Testis (tissue), 2 donors: ENCODE measurements at regions not wholly inside any gene's neighbourhood (a gene's known extent, or its start where the extent isn't known, plus 50 kb on each side); places are given as distances from the start of the nearest gene placed in this dataset.

Experiments used
- DNase-seq: peaks from one replicate; pipeline ENCODE4 v3.0.0-alpha.2; 2019
- H3K27ac ChIP-seq, 2 donors: fragments of 200-600 bp; sonication (generic); one replicate each; pipeline ENCODE4 v1.5.1; 2019
- H3K27me3 ChIP-seq: fragments of 200-600 bp; sonication (generic); one replicate; pipeline ENCODE4 v1.5.1; 2019
- H3K36me3 ChIP-seq: fragments of 200-600 bp; sonication (generic); one replicate; pipeline ENCODE4 v1.5.1; 2017; ENCODE audit warnings: low read depth; ENCODE audit errors: missing control alignments
- H3K4me1 ChIP-seq: fragments of 200-600 bp; sonication (generic); one replicate; pipeline ENCODE4 v1.5.1; 2019
- H3K4me3 ChIP-seq, 2 donors: fragments of 200-600 bp; sonication (generic); one replicate each; pipeline ENCODE4 v1.5.1; 2017 to 2019
- H3K9me3 ChIP-seq: fragments of 200-600 bp; sonication (generic); one replicate; pipeline ENCODE4 v1.5.1; 2017
- CTCF ChIP-seq, 3 experiments: fragments of 450-650 bp in 2 of 3; fragments of 200-600 bp in 1 of 3; sonication (generic) in 1 of 3; IDR thresholded peaks; one replicate each; pipeline ENCODE4 v1.5.1; 2016 to 2019; ENCODE audit warnings: antibody characterized with exemption in 3 of 3, mild to moderate bottlenecking in 2 of 3, moderate library complexity in 1 of 3
- POLR2A ChIP-seq: fragments of 450-650 bp; IDR thresholded peaks from one replicate; pipeline ENCODE4 v1.6.1; 2017; ENCODE audit warnings: antibody characterized with exemption, mild to moderate bottlenecking, moderate library complexity
- WGBS, 2 donors: methylation state at CpG; one replicate each; pipeline ENCODE4 v1.1.5; 2018; 5-methylcytosine and 5-hydroxymethylcytosine counted together
- intact Hi-C: fragments of 100-400 bp; cut with DNase I; formaldehyde crosslinking; loops from one replicate; pipeline ENCODE4 v1.15.1; 2023; ENCODE audit warnings: low total_unique reads

GRCh38 chr15:87133704-87134103 is 1054.0 kb downstream of the AGBL1 start:
- H3K4me3 ChIP-seq: no peak overlapping the region
- H3K9me3 ChIP-seq: no peaks in the 10 kb centered on the region
- TF ChIP-seq POLR2A (no peak), CTCF (IDR thresholded peaks at IDR 0.05) (no peak)
- no peaks in the 10 kb centered on the region for H3K4me1 ChIP-seq
- H3K27me3 ChIP-seq: no peaks in the 10 kb centered on the region
- DNase-seq: no peak
- H3K27ac ChIP-seq: no peak overlapping the region
- H3K36me3 ChIP-seq: no peaks in the 10 kb centered on the region
- intact Hi-C loops: no loop called here

GRCh38 chr15:87131067-87131466 is 1051.4 kb downstream of the AGBL1 start:
- Histone ChIP-seq H3K4me3 (no peak overlapping the region), H3K27me3 (no peaks in the 10 kb centered on the region), H3K36me3 (no peaks in the 10 kb centered on the region), H3K27ac (no peak overlapping the region), H3K4me1 (no peaks in the 10 kb centered on the region), H3K9me3 (no peaks in the 10 kb centered on the region)
- DNase-seq: no peak
- intact Hi-C loops: no loop called here
- no peak for TF ChIP-seq CTCF (IDR thresholded peaks at IDR 0.05)
- no peak for TF ChIP-seq POLR2A
- WGBS, 2 donors: 88 to 95% methylated on average over 1 of the region's 1 CpG

- Histone ChIP-seq H3K27ac (no peak overlapping the region), H3K9me3 (no peaks in the 10 kb centered on the region), H3K4me3 (no peak overlapping the region), H3K27me3 (no peaks in the 10 kb centered on the region), H3K36me3 (no peaks in the 10 kb centered on the region), H3K4me1 (no peaks in the 10 kb centered on the region)
- no peak for TF ChIP-seq CTCF (IDR thresholded peaks at IDR 0.05)
- TF ChIP-seq POLR2A: no peak
- intact Hi-C loops: no loop called here
- no peak for DNase-seq
- 91 to 92% methylated on average over 1 of the region's 1 CpG for WGBS, 2 donors
These were observed 1050.2 kb downstream of the AGBL1 start for GRCh38 chr15:87129916-87130315.

GRCh38 chr15:87123676-87124382 is 1044.2 kb downstream of the AGBL1 start:
- Histone ChIP-seq H3K4me1 (no peaks in the 10 kb centered on the region), H3K36me3 (no peaks in the 10 kb centered on the region), H3K27me3 (no peaks in the 10 kb centered on the region), H3K9me3 (no peaks in the 10 kb centered on the region), H3K4me3 (peak overlapping the region in 1 of 2 donors; percentile 15), H3K27ac (no peak overlapping the region)
- TF ChIP-seq CTCF (IDR thresholded peaks at IDR 0.05): no peak
- no peak for TF ChIP-seq POLR2A
- intact Hi-C loops: no loop called here
- DNase-seq: peak; percentile 17
- 51 to 74% methylated on average over 27 of the region's 27 CpGs for WGBS, 2 donors

GRCh38 chr15:87121336-87121735 is 1041.7 kb downstream of the AGBL1 start:
- WGBS, 2 donors: 72% methylated on average over 2 of the region's 2 CpGs
- H3K9me3 ChIP-seq: no peaks in the 10 kb centered on the region
- no peak for TF ChIP-seq CTCF (IDR thresholded peaks at IDR 0.05)
- no peak for TF ChIP-seq POLR2A
- DNase-seq: no peak
- no peaks in the 10 kb centered on the region for H3K27me3 ChIP-seq
- H3K36me3 ChIP-seq: no peaks in the 10 kb centered on the region
- intact Hi-C loops: no loop called here
- H3K4me3 ChIP-seq: no peak overlapping the region
- H3K27ac ChIP-seq: no peak overlapping the region
- no peaks in the 10 kb centered on the region for H3K4me1 ChIP-seq
